GM12878 (cell line): ENCODE measurements at regions not wholly inside any gene's neighbourhood (a gene's known extent, or its start where the extent isn't known, plus 50 kb on each side); places are given as distances from the start of the nearest gene placed in this dataset.

Experiments
- ATAC-seq: fragments of 200-7000 bp; cut with Tn5 transposase; 3 replicates; pipeline ENCODE4 v1.9.1; 2020; ENCODE audit warnings: mild to moderate bottlenecking, moderate library complexity
- BruUV-seq: library from RNA; stranded (reverse); fragments of 400-500 nt; replicated peaks from 2 replicates; lab custom pipeline; 2021; lab: Mats Ljungman, UMichigan
- CTCF ChIA-PET: fragments of 300-600 bp; sonication (Branson Sonifier 250); formaldehyde crosslinking; extraction: SDS; loops from one replicate; lab custom pipeline; 2021; ENCODE audit warnings: inconsistent platforms; lab: Yijun Ruan, JAX
- POLR2A ChIA-PET: fragments of 350-600 bp; formaldehyde crosslinking; extraction: SDS; loops from one replicate; lab custom pipeline; 2021; ENCODE audit warnings: inconsistent platforms; lab: Charles Lee
- RAD21 ChIA-PET: fragments of 300-600 bp; sonication (Branson Sonifier 250); formaldehyde crosslinking; loops from one replicate; lab custom pipeline; 2023; ENCODE audit warnings: antibody characterized with exemption; ENCODE audit not compliant: unreplicated experiment; lab: Charles Lee
- SMC1A ChIA-PET: fragments of 300-600 bp; sonication (Branson Sonifier 250); formaldehyde crosslinking; loops from one replicate; lab custom pipeline; 2023; ENCODE audit not compliant: unreplicated experiment, uncharacterized antibody; lab: Charles Lee
- DNase-seq: peaks from one replicate; pipeline ENCODE4 v3.0.0-alpha.2; 2011; ENCODE audit warnings: low read depth, low spot score
- FAIRE-seq: peaks from 3 replicates; lab custom pipeline; 2011; peaks lifted over from hg19 to GRCh38; lab: Jason Lieb, UNC
- H2AFZ ChIP-seq: 2 replicates; pipeline ENCODE4 v1.6.0; 2011; ENCODE audit warnings: low read depth, low read length, control low read depth; ENCODE audit not compliant: control insufficient read depth
- H3K27ac ChIP-seq: 2 replicates; pipeline ENCODE4 v1.5.1; 2011; ENCODE audit warnings: control low read depth; ENCODE audit not compliant: control insufficient read depth, insufficient read depth
- H3K27me3 ChIP-seq, 2 experiments: replicated peaks in 1 of 2; 2 replicates each; pipeline versions ENCODE4 v1.6.0 to v1.6.1; 2011; ENCODE audit warnings: low read length in 1 of 2; ENCODE audit not compliant: control insufficient read depth in 2 of 2, insufficient read depth in 2 of 2
- H3K36me3 ChIP-seq, 2 experiments: 2 replicates each; pipeline ENCODE4 v1.5.1; 2011; ENCODE audit warnings: low read length in 1 of 2; ENCODE audit not compliant: control insufficient read depth in 2 of 2, insufficient read depth in 2 of 2
- H3K4me1 ChIP-seq: 2 replicates; pipeline ENCODE4 v1.6.1; 2011; ENCODE audit warnings: mild to moderate bottlenecking, low read length, moderate library complexity, mixed read lengths; ENCODE audit not compliant: control insufficient read depth, insufficient read depth
- H3K4me2 ChIP-seq: 2 replicates; pipeline ENCODE4 v1.6.0; 2011; ENCODE audit warnings: control low read depth; ENCODE audit not compliant: control insufficient read depth, insufficient read depth
- H3K4me3 ChIP-seq: fragments of 200-600 bp; sonication (generic); 2 replicates; pipeline ENCODE4 v1.5.1; 2016
- H3K79me2 ChIP-seq: 2 replicates; pipeline ENCODE4 v1.6.0; 2011; ENCODE audit warnings: low read length; ENCODE audit not compliant: control insufficient read depth, insufficient read depth
- H3K9ac ChIP-seq: 2 replicates; pipeline ENCODE4 v1.8.0; 2011; ENCODE audit warnings: low read length, control low read depth, mixed read lengths; ENCODE audit not compliant: control insufficient read depth, insufficient read depth
- H3K9me3 ChIP-seq: replicated peaks from 3 replicates; pipeline ENCODE4 v1.5.1; 2011; ENCODE audit warnings: mild to moderate bottlenecking, low read length; ENCODE audit not compliant: control insufficient read depth, insufficient read depth
- H4K20me1 ChIP-seq: 2 replicates; pipeline ENCODE4 v1.6.0; 2011; ENCODE audit not compliant: control insufficient read depth, insufficient read depth
- BCL11A ChIP-seq: IDR thresholded peaks from 2 replicates; pipeline ENCODE4 v1.6.1; 2011; ENCODE audit warnings: low read depth, low read length
- BMI1 ChIP-seq: fragments of 450-650 bp; IDR thresholded peaks from 2 replicates; pipeline ENCODE4 v1.6.1; 2016; ENCODE audit warnings: mild to moderate bottlenecking, moderate library complexity, borderline replicate concordance
- CREB1 ChIP-seq: IDR thresholded peaks from 2 replicates; pipeline ENCODE4 v1.6.1; 2012; ENCODE audit warnings: low read depth, mild to moderate bottlenecking, inconsistent platforms
- KAT2A ChIP-seq: conservative IDR thresholded peaks from 2 replicates; pipeline ENCODE4 v1.6.1; 2011; ENCODE audit warnings: low read depth, low read length; ENCODE audit not compliant: control insufficient read depth
- MXI1 ChIP-seq: fragments of 150-350 bp; IDR thresholded peaks from 2 replicates; pipeline ENCODE4 v1.6.1; 2011; ENCODE audit warnings: low read depth, mild to moderate bottlenecking, inconsistent platforms, low read length, improper control_type of control experiment
- SPI1 ChIP-seq: IDR thresholded peaks from 2 replicates; pipeline ENCODE4 v1.6.1; 2011; ENCODE audit warnings: low read depth, mild to moderate bottlenecking, low read length, moderate library complexity, borderline replicate concordance; ENCODE audit not compliant: insufficient read depth
- TCF3 ChIP-seq: IDR thresholded peaks from 2 replicates; pipeline ENCODE4 v1.6.1; 2012; ENCODE audit warnings: low read depth, mild to moderate bottlenecking, low read length, borderline replicate concordance; ENCODE audit not compliant: insufficient read depth
- YY1 ChIP-seq: IDR thresholded peaks from 2 replicates; pipeline ENCODE4 v1.6.1; 2011; ENCODE audit warnings: low read depth, mild to moderate bottlenecking, low read length
- ZNF24 ChIP-seq: fragments of 450-650 bp; IDR thresholded peaks from 2 replicates; pipeline ENCODE4 v1.6.1; 2017; ENCODE audit warnings: antibody characterized with exemption, mild to moderate bottlenecking
- WGBS: methylation state at CpG from one replicate; pipeline ENCODE4 v1.1.6; 2016; ENCODE audit warnings: low lambda C conversion rate; ENCODE audit not compliant: insufficient replicate concordance, insufficient coverage; ENCODE audit errors: missing lambda C conversion rate; 5-methylcytosine and 5-hydroxymethylcytosine counted together
- in situ Hi-C: fragments of 300-500 bp; cut with MboI; formaldehyde crosslinking; loops from 9 replicates; pipeline ENCODE4 v1.14.3; 2018; ENCODE audit warnings: mixed read lengths
- intact Hi-C: fragments of 100-400 bp; cut with micrococcal nuclease; formaldehyde crosslinking; loops from one replicate; pipeline ENCODE4 v1.14.2; 2022; ENCODE audit not compliant: unreplicated experiment
- TF ChIP-seq, protein P1 (sequence below): fragments of 450-650 bp; IDR thresholded peaks from 2 replicates; pipeline ENCODE4 v1.6.1; 2018; ENCODE audit warnings: mild to moderate bottlenecking, low read depth, moderate library complexity; ENCODE audit not compliant: partially characterized antibody

DNA sequence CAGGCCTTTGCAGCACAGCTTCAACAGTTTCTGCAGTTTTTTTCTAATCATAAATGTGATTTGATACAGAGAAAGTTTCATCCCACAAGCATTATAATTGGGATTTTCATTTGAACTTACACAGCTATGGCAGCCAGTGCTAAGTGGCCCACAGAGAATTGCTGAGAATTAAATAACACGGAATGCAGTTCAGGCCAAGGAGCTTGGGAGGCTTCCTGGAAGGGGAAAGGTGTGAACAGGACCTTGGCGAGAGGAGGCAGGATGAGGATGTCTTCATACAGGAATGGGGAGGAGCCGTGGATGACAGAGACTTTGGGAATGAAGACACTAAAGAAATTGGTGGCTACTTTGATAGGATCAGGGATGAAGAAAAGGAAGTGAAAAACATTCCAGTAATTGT, 95.3 kb downstream of the ZNF22 start:
- intact Hi-C loops = no loop called here
- H3K27me3 ChIP-seq = no peaks in the 10 kb centered on the region
- H4K20me1 ChIP-seq = no peaks in the 10 kb centered on the region
- 22% methylated on average over 3 of the region's 3 CpGs for WGBS
- no peak for FAIRE-seq
- H3K4me2 ChIP-seq = no peak overlapping the region
- no peak for TF ChIP-seq CREB1
- no peak for TF ChIP-seq KAT2A
- no peak for TF ChIP-seq TCF3
- TF ChIP-seq SPI1 = no peak
- no peak for TF ChIP-seq BCL11A
- TF ChIP-seq YY1 = no peak
- TF ChIP-seq BMI1 = no peak
- no peak for TF ChIP-seq MXI1
- TF ChIP-seq, all 136 proteins: peak for 0
- no peak overlapping the region for H3K27ac ChIP-seq
- ChIA-PET SMC1A (no interaction called here), POLR2A (no interaction called here), CTCF (no interaction called here), RAD21 (no interaction called here)
- H3K9me3 ChIP-seq = no peaks in the 10 kb centered on the region
- H3K9ac ChIP-seq = no peak overlapping the region
- H3K79me2 ChIP-seq = no peaks in the 10 kb centered on the region
- ATAC-seq = no peak
- no peak for DNase-seq
- no peak overlapping the region for H3K4me3 ChIP-seq
- in situ Hi-C loops = no loop called here
- H2AFZ ChIP-seq = no peak overlapping the region
- H3K4me1 ChIP-seq = no peaks in the 10 kb centered on the region
- BruUV-seq = no TSS peak
- no peaks in the 10 kb centered on the region for H3K36me3 ChIP-seq

DNA sequence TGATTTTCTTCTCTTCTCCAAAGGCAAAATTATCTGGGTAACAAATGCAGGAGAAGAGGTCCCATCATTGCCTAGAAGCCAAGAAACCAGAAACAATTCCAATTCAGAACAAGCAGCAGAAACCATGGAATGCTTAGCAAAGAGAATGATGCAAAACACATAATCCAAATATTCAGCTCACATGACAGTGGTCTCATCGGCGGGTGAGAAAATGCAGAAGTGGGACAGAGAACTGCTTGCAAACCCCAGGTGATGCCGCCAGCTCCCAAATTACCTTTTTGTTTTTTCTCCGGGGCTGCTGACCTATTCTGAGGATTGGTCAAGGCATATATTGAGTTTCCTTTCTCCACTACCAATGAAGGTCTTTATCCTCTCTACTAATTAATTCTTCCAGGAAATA, 99.7 kb downstream of the ZNF22 start:
- POLR2A ChIA-PET = no interaction called here

More for the DNA sequence above, 99.7 kb downstream of the ZNF22 start:
- Histone ChIP-seq H3K4me3 (no peak overlapping the region), H3K36me3 (no peaks in the 10 kb centered on the region), H3K4me2 (no peak overlapping the region), H3K9me3 (no peaks in the 10 kb centered on the region), H2AFZ (no peak overlapping the region), H3K27me3 (no peaks in the 10 kb centered on the region; a peak in 1 of 4 replicates), H3K9ac (no peak overlapping the region), H3K4me1 (no peaks in the 10 kb centered on the region), H3K79me2 (no peaks in the 10 kb centered on the region), H4K20me1 (no peaks in the 10 kb centered on the region), H3K27ac (no peak overlapping the region)
- no peak for ATAC-seq
- 24% methylated on average over 4 of the region's 4 CpGs for WGBS
- ChIA-PET CTCF (no interaction called here), SMC1A (no interaction called here), RAD21 (no interaction called here)
- TF ChIP-seq, protein P1, sequence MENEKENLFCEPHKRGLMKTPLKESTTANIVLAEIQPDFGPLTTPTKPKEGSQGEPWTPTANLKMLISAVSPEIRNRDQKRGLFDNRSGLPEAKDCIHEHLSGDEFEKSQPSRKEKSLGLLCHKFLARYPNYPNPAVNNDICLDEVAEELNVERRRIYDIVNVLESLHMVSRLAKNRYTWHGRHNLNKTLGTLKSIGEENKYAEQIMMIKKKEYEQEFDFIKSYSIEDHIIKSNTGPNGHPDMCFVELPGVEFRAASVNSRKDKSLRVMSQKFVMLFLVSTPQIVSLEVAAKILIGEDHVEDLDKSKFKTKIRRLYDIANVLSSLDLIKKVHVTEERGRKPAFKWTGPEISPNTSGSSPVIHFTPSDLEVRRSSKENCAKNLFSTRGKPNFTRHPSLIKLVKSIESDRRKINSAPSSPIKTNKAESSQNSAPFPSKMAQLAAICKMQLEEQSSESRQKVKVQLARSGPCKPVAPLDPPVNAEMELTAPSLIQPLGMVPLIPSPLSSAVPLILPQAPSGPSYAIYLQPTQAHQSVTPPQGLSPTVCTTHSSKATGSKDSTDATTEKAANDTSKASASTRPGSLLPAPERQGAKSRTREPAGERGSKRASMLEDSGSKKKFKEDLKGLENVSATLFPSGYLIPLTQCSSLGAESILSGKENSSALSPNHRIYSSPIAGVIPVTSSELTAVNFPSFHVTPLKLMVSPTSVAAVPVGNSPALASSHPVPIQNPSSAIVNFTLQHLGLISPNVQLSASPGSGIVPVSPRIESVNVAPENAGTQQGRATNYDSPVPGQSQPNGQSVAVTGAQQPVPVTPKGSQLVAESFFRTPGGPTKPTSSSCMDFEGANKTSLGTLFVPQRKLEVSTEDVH = no peak
- no peak for TF ChIP-seq ZNF24
- in situ Hi-C loops = no loop called here
- intact Hi-C loops = no loop called here
- no peak for DNase-seq
- no peak for FAIRE-seq
- BruUV-seq = no TSS peak
